Spleen (tissue), 11 donors: ENCODE measurements at regions not wholly inside any gene's neighbourhood (a gene's known extent, or its start where the extent isn't known, plus 50 kb on each side); places are given as distances from the start of the nearest gene placed in this dataset.
"Not testable (repeated sequence)": the region's sequence is repeated elsewhere in the genome, so short reads cannot be mapped to it uniquely, and the experiment has no call there.

Source experiments
- DNase-seq: peaks from one replicate; pipeline ENCODE4 v3.0.0-alpha.2; 2020
- H3K27ac ChIP-seq, 8 donors: fragments of 200-600 bp; sonication (generic) in 7 of 8; 1 replicate in 4 of 8; 2 replicates in 4 of 8; pipeline versions ENCODE4 v1.5.0 to v1.8.0; 2016 to 2021; ENCODE audit warnings: inconsistent platforms in 4 of 8, mild to moderate bottlenecking in 4 of 8, moderate library complexity in 1 of 8
- H3K27me3 ChIP-seq, 7 donors: fragments of 200-600 bp; sonication (generic) in 6 of 7; replicated peaks in 1 of 7; 1 replicate in 4 of 7; 2 replicates in 3 of 7; pipeline versions ENCODE4 v1.5.0 to v1.8.0; 2016 to 2021; ENCODE audit warnings: inconsistent platforms in 3 of 7, mild to moderate bottlenecking in 1 of 7
- H3K36me3 ChIP-seq, 6 donors: fragments of 200-600 bp; sonication (generic) in 5 of 6; 1 replicate in 4 of 6; 2 replicates in 2 of 6; pipeline versions ENCODE4 v1.5.0 to v1.8.0; 2016 to 2021; ENCODE audit warnings: inconsistent platforms in 2 of 6
- H3K4me1 ChIP-seq, 6 donors: fragments of 200-600 bp; sonication (generic) in 5 of 6; 1 replicate in 3 of 6; 2 replicates in 3 of 6; pipeline versions ENCODE4 v1.5.0 to v1.8.0; 2016 to 2021; ENCODE audit warnings: inconsistent platforms in 3 of 6
- H3K4me3 ChIP-seq, 8 donors: fragments of 200-600 bp; sonication (generic) in 7 of 8; 1 replicate in 4 of 8; 2 replicates in 4 of 8; pipeline versions ENCODE4 v1.5.0 to v1.8.0; 2016 to 2021; ENCODE audit warnings: inconsistent platforms in 4 of 8, mild to moderate bottlenecking in 4 of 8, moderate library complexity in 2 of 8
- H3K9me3 ChIP-seq, 8 donors: fragments of 200-600 bp; sonication (generic) in 7 of 8; 1 replicate in 4 of 8; 2 replicates in 4 of 8; pipeline versions ENCODE4 v1.5.0 to v1.8.0; 2016 to 2021; ENCODE audit warnings: inconsistent platforms in 4 of 8
- CTCF ChIP-seq, 11 experiments: fragments of 200-600 bp in 7 of 11; fragments of 450-650 bp in 4 of 11; sonication (generic) in 4 of 11; IDR thresholded peaks in 8 of 11; conservative IDR thresholded peaks in 3 of 11; 1 replicate in 7 of 11; 2 replicates in 4 of 11; pipeline versions ENCODE4 v1.4.0 to v1.8.0; 2016 to 2021; ENCODE audit warnings: antibody characterized with exemption in 11 of 11, inconsistent platforms in 4 of 11, mild to moderate bottlenecking in 1 of 11
- POLR2A ChIP-seq, 3 donors: fragments of 450-650 bp; IDR thresholded peaks; one replicate each; pipeline ENCODE4 v1.5.1; 2017; ENCODE audit warnings: antibody characterized with exemption in 3 of 3, mild to moderate bottlenecking in 1 of 3
- POLR2AphosphoS5 ChIP-seq, 3 donors: sonication (generic); formaldehyde crosslinking; IDR thresholded peaks; one replicate each; pipeline ENCODE4 v1.5.1; 2017; ENCODE audit warnings: antibody characterized with exemption in 3 of 3
- WGBS, 5 donors: extraction: QIAGEN DNeasy Blood & Tissue Kit in 3 of 5; methylation state at CpG; one replicate each; pipeline versions ENCODE4 v1.1.5 to v1.1.7; 2013 to 2018; 5-methylcytosine and 5-hydroxymethylcytosine counted together
- intact Hi-C: fragments of 100-400 bp; cut with DNase I; formaldehyde crosslinking; loops from one replicate; pipeline ENCODE4 v1.15.0; 2023; ENCODE audit warnings: low total_unique reads
- donor health status: healthy with polysubstance abuse.
- donor health status: DM: no; HTN: no; CAD: no; lungs with moderate emphysema.
- donor health status: DM: no; HTN: no; CAD: no.
- donor health status: Bipolar disorder and iron deficiency.
- donor health status: healthy.
- donor health status: DM: no; HTN: no; CAD: no.
- donor health status: DM: yes; HTN: yes; CAD: no.

- intact Hi-C loops = no loop called here
- WGBS, 5 donors = 85 to 97% (median 91%) methylated on average over 1 of the region's 1 CpG
- Histone ChIP-seq H3K27me3 (no peaks in the 10 kb centered on the region), H3K9me3 (peaks cover 0 to 33% (median 28%) of the 10 kb centered on the region in 8 donors), H3K4me3 (no peak overlapping the region), H3K36me3 (no peaks in the 10 kb centered on the region), H3K27ac (no peak overlapping the region), H3K4me1 (no peaks in the 10 kb centered on the region)
- TF ChIP-seq POLR2AphosphoS5 (IDR thresholded peaks at IDR 0.05) (no peak), CTCF (IDR thresholded peaks at IDR 0.05 in 8 of 11, conservative IDR thresholded peaks at IDR 0.05 in 3 of 11) (no peak), POLR2A (IDR thresholded peaks at IDR 0.05) (no peak)
- no peak for DNase-seq
Measured at GRCh38 chr10:36412942-36413341, 712.5 kb upstream of the ANKRD30A start.

- H3K27ac ChIP-seq, intact Hi-C loops, DNase-seq, H3K9me3 ChIP-seq, H3K4me1 ChIP-seq, H3K27me3 ChIP-seq, H3K36me3 ChIP-seq, H3K4me3 ChIP-seq: not testable (repeated sequence)
- 82 to 95% (median 89%) methylated on average over 6 to 8 of the region's 8 CpGs for WGBS, 5 donors
Measured at GRCh38 chr10:36400238-36400637, 725.2 kb upstream of the ANKRD30A start.

- 84 to 91% (median 85%) methylated on average over 3 of the region's 3 CpGs for WGBS, 5 donors
- Histone ChIP-seq H3K27ac (no peak overlapping the region), H3K36me3 (no peaks in the 10 kb centered on the region), H3K4me3 (no peak overlapping the region), H3K27me3 (no peaks in the 10 kb centered on the region), H3K9me3 (peaks cover 0 to 8% (median 0%) of the 10 kb centered on the region in 8 donors), H3K4me1 (no peaks in the 10 kb centered on the region)
- no peak for DNase-seq
- no peak for TF ChIP-seq POLR2AphosphoS5 (IDR thresholded peaks at IDR 0.05)
- no peak for TF ChIP-seq CTCF (IDR thresholded peaks at IDR 0.05 in 8 of 11, conservative IDR thresholded peaks at IDR 0.05 in 3 of 11)
- no peak for TF ChIP-seq POLR2A (IDR thresholded peaks at IDR 0.05)
- intact Hi-C loops = no loop called here
Measured at GRCh38 chr10:36393801-36394200, 731.6 kb upstream of the ANKRD30A start.

- intact Hi-C loops = no loop called here
- TF ChIP-seq POLR2A (IDR thresholded peaks at IDR 0.05) (no peak), POLR2AphosphoS5 (IDR thresholded peaks at IDR 0.05) (no peak), CTCF (IDR thresholded peaks at IDR 0.05 in 8 of 11, conservative IDR thresholded peaks at IDR 0.05 in 3 of 11) (no peak)
- no peak overlapping the region for H3K4me3 ChIP-seq
- peaks cover 0 to 5% (median 0%) of the 10 kb centered on the region in 8 donors for H3K9me3 ChIP-seq
- H3K27ac ChIP-seq = no peak overlapping the region
- no peaks in the 10 kb centered on the region for H3K36me3 ChIP-seq
- no peak for DNase-seq
- no peaks in the 10 kb centered on the region for H3K4me1 ChIP-seq
- H3K27me3 ChIP-seq = no peaks in the 10 kb centered on the region
- WGBS, 5 donors = 82 to 94% (median 88%) methylated on average over 4 of the region's 4 CpGs
Measured at GRCh38 chr10:36391405-36391804, 734.0 kb upstream of the ANKRD30A start.

- H3K27ac ChIP-seq = no peak overlapping the region
- DNase-seq = no peak
- peaks cover 0 to 5% (median 0%) of the 10 kb centered on the region in 8 donors for H3K9me3 ChIP-seq
- H3K4me3 ChIP-seq = no peak overlapping the region
- 50 to 79% (median 66%) methylated on average over 1 of the region's 1 CpG for WGBS, 5 donors
- no peaks in the 10 kb centered on the region for H3K36me3 ChIP-seq
- H3K27me3 ChIP-seq = no peaks in the 10 kb centered on the region
- TF ChIP-seq CTCF (IDR thresholded peaks at IDR 0.05 in 8 of 11, conservative IDR thresholded peaks at IDR 0.05 in 3 of 11) (no peak), POLR2A (IDR thresholded peaks at IDR 0.05) (no peak), POLR2AphosphoS5 (IDR thresholded peaks at IDR 0.05) (no peak)
- intact Hi-C loops = no loop called here
- H3K4me1 ChIP-seq = no peaks in the 10 kb centered on the region
Measured at GRCh38 chr10:36390221-36390620, 735.2 kb upstream of the ANKRD30A start.
